HG02943 (cell line): ENCODE measurements at regions not wholly inside any gene's neighbourhood (a gene's known extent, or its start where the extent isn't known, plus 50 kb on each side); places are given as distances from the start of the nearest gene placed in this dataset.

Source experiments
- ATAC-seq: cut with Tn5 transposase; IDR thresholded peaks from one replicate; pipeline ENCODE4 v1.9.1; 2021; ENCODE audit warnings: mild to moderate bottlenecking, low read depth, moderate library complexity; ENCODE audit not compliant: unreplicated experiment

- peak; percentile 70 for ATAC-seq
These were observed 103.1 kb upstream of the SLC44A1 start for GRCh38 chr9:105141146-105141975.

- no peak for ATAC-seq
These were observed 102.5 kb upstream of the SLC44A1 start for GRCh38 chr9:105141976-105142250.

- ATAC-seq: no peak
These were observed 101.9 kb upstream of the SLC44A1 start for GRCh38 chr9:105142406-105143135.

GRCh38 chr9:105143136-105143430, 101.4 kb upstream of the SLC44A1 start:
- ATAC-seq: no peak

GRCh38 chr9:105144076-105144475, 100.4 kb upstream of the SLC44A1 start:
- no peak for ATAC-seq

GRCh38 chr9:105144841-105145240, 99.6 kb upstream of the SLC44A1 start:
- ATAC-seq: no peak

GRCh38 chr9:105146677-105147076, 97.8 kb upstream of the SLC44A1 start:
- ATAC-seq: no peak

- no peak for ATAC-seq
These were observed 97.2 kb upstream of the SLC44A1 start for GRCh38 chr9:105147110-105147871.

GRCh38 chr9:105148328-105149006, 96.0 kb upstream of the SLC44A1 start:
- ATAC-seq: no peak

GRCh38 chr9:105150991-105151685, 93.3 kb upstream of the SLC44A1 start:
- ATAC-seq: no peak

- no peak for ATAC-seq
These were observed 92.8 kb upstream of the SLC44A1 start for GRCh38 chr9:105151686-105151995.

- no peak for ATAC-seq
These were observed 89.7 kb upstream of the SLC44A1 start for GRCh38 chr9:105154723-105155191.

- peak; percentile 57 for ATAC-seq
These were observed 87.3 kb upstream of the SLC44A1 start for GRCh38 chr9:105157171-105157583.

GRCh38 chr9:105158020-105158419, 86.4 kb upstream of the SLC44A1 start:
- no peak for ATAC-seq

- no peak for ATAC-seq
These were observed 85.6 kb upstream of the SLC44A1 start for GRCh38 chr9:105158898-105159297.

GRCh38 chr9:105168870-105169319, 75.6 kb upstream of the SLC44A1 start:
- ATAC-seq: no peak

- no peak for ATAC-seq
These were observed 73.4 kb upstream of the SLC44A1 start for GRCh38 chr9:105171076-105171475.

- ATAC-seq: no peak
These were observed 72.9 kb upstream of the SLC44A1 start for GRCh38 chr9:105171589-105171988.

- no peak for ATAC-seq
These were observed 72.0 kb upstream of the SLC44A1 start for GRCh38 chr9:105172436-105172835.

GRCh38 chr9:105173306-105173705, 71.1 kb upstream of the SLC44A1 start:
- ATAC-seq: no peak
